Astrocyte (in vitro differentiated cells and primary cell): ENCODE measurements at regions not wholly inside any gene's neighbourhood (a gene's known extent, or its start where the extent isn't known, plus 50 kb on each side); places are given as distances from the start of the nearest gene placed in this dataset.

Experiments used
- EZH2 ChIP-seq: IDR thresholded peaks from 2 replicates; pipeline ENCODE4 v1.6.1; 2012; ENCODE audit warnings: mild to moderate bottlenecking, low read length, inconsistent platforms; ENCODE audit not compliant: insufficient read depth
- TF ChIP-seq, protein P1 (sequence below): IDR thresholded peaks from 2 replicates; pipeline ENCODE4 v1.5.1; 2011; ENCODE audit warnings: low read depth, mild to moderate bottlenecking, inconsistent platforms, low read length, moderate library complexity; ENCODE audit not compliant: insufficient read depth

GRCh38 chr6:100130630-100131029 is 136.6 kb upstream of the MCHR2 start:
- TF ChIP-seq, protein P1, sequence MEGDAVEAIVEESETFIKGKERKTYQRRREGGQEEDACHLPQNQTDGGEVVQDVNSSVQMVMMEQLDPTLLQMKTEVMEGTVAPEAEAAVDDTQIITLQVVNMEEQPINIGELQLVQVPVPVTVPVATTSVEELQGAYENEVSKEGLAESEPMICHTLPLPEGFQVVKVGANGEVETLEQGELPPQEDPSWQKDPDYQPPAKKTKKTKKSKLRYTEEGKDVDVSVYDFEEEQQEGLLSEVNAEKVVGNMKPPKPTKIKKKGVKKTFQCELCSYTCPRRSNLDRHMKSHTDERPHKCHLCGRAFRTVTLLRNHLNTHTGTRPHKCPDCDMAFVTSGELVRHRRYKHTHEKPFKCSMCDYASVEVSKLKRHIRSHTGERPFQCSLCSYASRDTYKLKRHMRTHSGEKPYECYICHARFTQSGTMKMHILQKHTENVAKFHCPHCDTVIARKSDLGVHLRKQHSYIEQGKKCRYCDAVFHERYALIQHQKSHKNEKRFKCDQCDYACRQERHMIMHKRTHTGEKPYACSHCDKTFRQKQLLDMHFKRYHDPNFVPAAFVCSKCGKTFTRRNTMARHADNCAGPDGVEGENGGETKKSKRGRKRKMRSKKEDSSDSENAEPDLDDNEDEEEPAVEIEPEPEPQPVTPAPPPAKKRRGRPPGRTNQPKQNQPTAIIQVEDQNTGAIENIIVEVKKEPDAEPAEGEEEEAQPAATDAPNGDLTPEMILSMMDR: no peak
- no peak for TF ChIP-seq EZH2
